Caki2 (cell line): ENCODE measurements at regions not wholly inside any gene's neighbourhood (a gene's known extent, or its start where the extent isn't known, plus 50 kb on each side); places are given as distances from the start of the nearest gene placed in this dataset.
"Not testable (repeated sequence)": the region's sequence is repeated elsewhere in the genome, so short reads cannot be mapped to it uniquely, and the experiment has no call there.

Experiments used
- DNase-seq: peaks from one replicate; pipeline ENCODE4 v3.0.0-alpha.2; 2015; ENCODE audit warnings: low read depth
- in situ Hi-C: cut with HindIII; loops from 2 replicates; pipeline ENCODE4 v1.10.0; 2016; ENCODE audit warnings: low sequenced_read_pairs, low pct_unique_long_range_greater_than_20kb, mixed read lengths

DNA sequence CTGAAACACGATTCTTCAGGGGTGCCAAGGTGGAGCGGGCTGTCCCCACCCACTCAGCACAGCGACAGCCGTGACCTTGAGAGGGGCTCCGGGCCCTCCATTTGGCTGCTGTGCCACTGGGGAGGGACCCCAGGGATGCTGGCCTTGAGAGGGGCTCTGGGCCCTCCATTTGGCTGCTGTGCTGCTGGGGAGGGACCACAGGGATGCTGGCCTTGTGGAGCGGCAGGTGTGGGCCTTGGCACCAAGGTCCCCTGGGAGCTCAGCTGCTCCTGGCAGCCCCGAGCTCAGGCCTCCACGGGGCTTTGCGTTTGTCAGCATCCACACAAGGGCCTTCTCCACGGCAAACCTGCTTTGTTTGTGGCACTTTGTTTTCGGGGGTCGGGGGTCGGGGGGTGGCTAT lies 137.6 kb upstream of the LPCAT1 start:
- no peak for DNase-seq
- in situ Hi-C loops = no loop called here

DNA sequence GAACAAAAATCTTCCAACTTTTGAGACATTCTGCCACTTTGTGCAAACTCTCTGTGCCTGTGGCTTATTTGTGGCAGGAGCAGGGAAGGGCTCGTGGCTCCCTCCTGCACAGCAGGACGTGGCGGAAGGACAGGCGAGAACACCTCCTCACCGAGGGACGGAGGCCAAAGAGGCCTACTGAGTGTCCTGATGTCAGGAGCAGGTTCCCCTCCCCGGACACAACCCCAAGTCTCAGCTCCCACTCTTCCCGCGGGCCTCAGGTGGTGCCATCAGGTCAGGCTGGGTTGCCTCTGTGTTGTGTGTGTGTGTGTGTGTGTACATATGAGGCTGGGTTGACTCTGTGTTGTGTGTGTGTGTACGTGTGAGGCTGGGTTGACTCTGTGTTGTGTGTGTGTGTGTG lies 136.8 kb upstream of the LPCAT1 start:
- in situ Hi-C loops = no loop called here
- DNase-seq = no peak

DNA sequence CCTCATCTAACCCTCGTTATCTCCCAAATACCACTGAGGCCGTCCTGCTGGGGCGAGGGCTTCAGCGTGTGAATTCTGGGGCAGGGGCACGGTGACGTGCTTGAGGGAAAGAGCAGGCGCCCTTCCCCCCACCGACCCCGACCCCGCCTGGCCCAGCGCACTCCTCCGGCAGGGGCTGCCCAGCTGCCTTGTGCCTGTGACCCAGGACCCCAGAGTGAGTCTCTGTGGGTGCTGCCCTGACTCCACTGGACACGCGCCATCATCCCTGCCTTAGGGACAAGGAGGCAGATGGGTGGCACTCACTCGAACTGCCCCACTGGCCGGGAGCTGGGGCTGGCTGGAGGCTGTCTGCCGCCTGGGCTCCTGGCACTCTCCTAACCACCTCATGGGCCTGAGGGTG lies 136.2 kb upstream of the LPCAT1 start:
- no peak for DNase-seq
- in situ Hi-C loops = no loop called here

DNA sequence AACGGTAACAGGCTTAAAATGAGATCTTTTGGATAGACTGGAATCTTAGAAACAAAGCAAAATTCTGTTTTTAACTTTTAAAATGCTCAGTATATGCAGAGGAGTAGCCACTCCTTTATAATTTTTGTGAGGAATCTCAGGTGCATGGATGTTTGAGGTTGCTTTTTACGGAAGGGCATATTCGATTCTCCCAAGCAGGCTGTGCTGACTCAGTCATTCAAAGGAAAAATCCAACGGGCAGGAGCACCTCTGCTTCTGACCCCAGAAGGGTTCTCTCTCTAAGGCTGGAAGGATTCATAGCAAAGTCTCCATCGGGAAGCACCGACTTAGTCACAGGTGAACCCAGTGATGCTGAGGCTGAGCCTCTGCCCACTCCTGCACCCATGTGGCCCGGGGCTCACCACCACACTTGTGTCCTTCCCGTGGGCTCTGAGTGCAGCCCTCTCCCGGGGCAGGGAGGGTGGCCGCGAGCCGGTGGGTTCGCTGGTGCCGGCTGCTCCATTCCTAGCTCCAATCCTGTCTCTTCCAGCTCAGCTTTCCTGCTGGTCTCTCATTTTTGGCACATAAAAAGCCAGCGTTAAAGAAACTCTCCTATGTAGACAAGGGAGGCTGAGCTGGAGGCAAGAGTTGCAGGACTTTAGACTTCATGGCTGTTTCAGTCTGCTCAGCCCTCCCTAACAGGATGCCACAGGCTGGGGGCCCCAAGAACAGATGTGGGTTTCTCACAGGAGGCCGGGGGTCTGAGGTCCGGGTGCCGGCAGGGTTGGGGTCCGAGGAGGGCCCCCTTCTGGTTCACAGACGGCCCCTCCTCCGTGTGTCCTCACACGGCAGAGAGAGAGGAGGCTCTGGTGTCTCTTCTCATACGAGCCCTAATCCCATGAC lies 135.6 kb upstream of the LPCAT1 start:
- in situ Hi-C loops = no loop called here
- no peak for DNase-seq

DNA sequence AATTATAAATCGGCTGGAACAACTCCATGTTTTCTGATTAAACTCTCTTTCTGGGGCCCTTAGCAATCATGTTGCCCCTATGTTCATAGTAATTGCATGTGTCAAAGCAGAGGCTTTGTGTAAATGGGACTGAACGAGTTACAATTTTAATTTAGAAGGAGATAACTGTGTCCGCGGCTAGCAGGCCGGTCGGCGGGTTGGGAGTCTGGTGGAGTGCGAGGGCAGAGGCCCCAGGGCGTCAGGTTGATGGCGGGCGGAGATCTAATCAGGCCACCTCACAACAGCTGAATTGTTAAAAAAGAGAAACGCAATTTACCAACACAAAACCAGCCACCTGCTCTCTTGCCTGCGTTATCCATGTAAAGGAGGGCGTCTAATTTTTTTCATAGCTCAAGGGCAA lies 134.9 kb upstream of the LPCAT1 start:
- no peak for DNase-seq
- in situ Hi-C loops = no loop called here

DNA sequence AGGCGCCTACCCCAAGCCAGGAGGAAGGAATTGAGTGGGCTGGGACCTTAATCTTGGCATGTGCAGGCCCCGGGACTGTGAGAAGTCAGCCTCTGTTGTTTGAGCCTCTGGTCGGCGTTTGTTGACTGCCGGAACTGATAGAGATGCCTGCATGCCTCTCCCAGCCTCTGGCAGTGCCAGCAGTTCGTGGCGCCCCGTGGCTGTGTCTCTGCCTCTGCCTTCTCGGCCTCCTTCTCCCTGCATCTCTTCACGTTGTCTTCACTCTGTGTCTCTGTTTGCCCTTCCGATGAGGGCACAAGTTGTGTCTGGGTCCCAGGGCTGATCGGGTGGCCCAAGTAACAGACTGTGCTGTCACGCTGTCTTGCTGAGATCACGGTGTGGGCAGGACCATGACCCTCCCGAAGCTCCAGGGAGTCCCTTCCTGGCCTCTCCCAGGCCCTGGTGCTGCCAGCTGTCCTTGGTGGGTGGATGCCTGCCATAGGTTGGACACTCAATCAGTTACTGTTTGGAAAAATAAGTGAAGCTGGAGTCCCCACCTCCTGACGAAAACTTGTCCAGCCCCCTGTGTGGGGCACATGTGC lies 133.5 kb upstream of the LPCAT1 start:
- in situ Hi-C loops = no loop called here
- DNase-seq = no peak

DNA sequence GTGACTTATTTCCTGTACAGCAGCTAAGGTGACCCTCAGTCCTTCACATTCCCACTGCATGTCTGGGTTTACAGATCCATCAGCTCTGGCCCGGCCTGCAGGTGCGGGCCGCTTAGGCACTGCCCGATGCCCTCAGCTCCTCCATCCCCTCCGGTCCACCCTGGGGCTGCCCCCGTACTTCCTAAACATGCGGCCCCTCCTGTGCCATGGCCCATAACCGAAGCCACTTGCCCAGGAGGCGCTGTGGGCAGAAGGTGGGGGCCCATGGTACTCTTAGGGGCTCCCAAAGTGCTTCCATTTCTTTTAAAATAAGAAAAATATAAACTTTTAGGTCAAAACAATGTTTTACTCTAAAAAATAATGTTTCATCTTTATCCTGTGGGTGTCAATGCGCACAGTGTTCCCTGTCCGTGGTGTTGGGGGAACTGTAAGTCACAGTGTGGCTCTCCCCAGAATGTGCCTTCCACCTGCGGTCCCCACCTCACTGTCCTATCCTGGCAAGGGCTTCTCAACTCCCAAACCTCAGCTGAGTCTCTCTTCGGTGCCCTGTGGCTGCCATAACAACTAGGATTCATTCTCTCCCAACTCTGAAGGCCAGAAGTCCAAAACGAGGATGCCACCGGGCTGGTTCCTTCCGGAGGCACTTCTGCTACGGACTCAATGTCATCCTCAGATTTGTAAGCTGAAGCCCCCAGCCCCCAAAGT lies 132.7 kb upstream of the LPCAT1 start:
- in situ Hi-C loops = no loop called here

DNA sequence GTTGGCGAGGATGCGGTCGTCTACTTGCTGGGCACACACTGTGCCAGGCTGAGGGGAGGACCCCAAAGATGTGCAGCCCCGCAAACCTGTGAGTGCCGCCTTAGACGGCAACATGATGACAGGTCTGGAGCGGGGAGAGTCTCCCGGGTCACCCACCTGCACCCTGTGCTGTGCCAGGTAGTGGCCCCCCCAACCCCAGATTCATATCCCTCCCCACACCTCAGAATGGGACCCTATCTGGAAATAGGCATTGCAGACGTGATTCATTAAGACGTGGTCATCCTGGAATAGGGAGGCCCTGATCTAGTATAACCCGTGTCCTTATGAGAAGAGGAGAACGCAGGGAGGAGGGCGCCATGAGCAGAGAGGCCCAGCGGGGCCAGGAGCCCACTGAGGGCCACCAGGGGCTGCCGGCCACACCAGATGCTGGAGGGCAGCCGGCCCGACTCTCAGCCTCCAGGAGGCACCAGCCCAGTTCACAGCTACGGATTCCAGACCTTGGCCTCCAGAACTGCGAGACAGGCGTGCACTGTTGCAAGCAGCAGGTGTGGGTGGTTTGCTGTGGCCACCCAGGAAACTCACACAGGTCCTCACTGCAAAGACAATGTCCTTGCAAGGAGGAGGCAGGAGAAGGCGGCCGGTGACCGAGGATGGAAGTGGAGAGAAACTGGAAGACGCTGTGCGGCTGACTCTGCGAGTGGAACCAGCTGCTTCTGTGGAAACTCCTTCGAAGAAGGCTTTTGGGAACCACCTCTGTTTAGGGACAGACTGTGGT lies 131.9 kb upstream of the LPCAT1 start:
- DNase-seq = no peak
- in situ Hi-C loops = no loop called here

More for the DNA sequence above, 132.7 kb upstream of the LPCAT1 start:
- no peak for DNase-seq

DNA sequence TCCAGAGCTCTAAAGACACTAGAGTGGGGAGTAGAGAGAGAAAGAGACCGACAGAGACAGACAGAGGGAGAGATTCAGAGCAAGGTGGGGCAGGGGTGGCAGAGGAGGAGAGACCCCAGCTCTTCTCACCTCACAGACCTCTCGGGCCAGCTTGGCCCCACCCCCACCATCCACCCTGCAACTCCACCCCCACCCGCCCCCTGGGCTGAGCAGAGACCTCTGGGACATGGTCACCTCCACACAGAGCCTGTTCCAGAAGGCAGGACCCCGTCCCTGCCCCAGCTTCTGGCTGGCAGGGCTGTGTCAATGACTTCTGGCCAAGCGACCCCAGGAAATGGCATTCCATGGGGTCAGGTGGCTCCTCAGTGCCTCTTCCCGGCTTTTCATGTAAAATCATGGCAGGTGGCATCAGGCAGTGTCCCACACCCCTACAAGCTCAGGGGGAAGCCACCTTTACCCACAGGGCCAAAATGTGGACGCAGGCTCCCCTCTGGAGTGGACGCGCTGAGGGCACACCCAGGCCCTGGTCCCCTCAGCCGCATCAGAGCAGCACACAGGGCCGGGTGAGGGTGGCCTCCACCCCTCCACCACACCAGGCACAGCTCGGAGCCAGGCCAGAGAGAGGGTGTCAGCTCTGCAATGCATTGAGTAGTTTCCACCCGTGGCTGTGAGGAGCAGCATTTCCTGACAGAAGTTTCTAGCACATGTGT lies 131.2 kb upstream of the LPCAT1 start:
- DNase-seq = no peak
- in situ Hi-C loops = no loop called here

DNA sequence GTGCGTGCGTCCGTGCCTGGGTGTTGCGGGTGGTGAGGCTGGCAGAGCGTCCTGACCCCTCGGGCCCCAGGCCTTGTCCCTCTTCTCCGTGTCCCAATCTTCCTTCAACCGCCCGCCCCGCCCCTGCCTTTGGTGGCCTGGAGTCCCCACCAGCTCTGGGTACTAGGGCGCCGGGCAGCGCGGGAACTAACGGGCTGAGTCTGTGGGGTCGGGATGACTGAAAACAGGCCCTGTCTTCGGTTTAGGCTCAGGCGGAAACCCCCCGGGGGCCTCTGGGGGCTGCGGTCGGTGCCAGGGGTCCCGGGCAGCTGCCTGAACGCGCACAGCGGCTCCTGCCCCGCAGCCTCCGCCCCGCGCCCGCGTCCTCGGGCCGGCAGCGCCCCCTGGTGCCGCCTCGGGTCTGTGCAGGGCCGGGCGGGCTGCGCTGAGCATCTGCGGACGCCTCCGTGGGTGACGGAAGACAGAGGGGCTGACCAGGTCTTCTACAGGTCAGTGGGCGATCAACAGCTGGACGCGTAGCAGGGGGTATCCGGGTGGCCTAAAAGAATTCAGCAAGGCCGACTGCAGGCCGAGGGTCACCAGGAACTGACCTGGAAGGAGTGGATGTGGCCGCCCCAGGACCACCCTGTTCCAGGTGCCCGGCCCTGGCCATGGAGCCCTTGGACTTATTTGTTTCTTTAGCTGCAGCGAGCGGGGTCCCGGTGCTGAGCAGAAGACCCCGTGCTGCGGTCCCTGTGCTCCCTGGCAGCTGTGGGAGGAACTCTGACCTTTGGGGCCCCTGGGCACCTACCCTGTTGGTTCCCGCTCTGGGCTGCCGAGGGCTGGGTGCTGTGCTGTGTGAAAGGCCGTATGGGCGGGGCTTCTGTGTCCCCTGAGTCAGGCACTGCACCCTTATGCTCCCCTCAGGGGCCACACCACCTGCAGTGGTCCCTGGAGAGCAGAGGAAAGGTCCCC lies 130.2 kb upstream of the LPCAT1 start:
- in situ Hi-C loops, DNase-seq: not testable (repeated sequence)

DNA sequence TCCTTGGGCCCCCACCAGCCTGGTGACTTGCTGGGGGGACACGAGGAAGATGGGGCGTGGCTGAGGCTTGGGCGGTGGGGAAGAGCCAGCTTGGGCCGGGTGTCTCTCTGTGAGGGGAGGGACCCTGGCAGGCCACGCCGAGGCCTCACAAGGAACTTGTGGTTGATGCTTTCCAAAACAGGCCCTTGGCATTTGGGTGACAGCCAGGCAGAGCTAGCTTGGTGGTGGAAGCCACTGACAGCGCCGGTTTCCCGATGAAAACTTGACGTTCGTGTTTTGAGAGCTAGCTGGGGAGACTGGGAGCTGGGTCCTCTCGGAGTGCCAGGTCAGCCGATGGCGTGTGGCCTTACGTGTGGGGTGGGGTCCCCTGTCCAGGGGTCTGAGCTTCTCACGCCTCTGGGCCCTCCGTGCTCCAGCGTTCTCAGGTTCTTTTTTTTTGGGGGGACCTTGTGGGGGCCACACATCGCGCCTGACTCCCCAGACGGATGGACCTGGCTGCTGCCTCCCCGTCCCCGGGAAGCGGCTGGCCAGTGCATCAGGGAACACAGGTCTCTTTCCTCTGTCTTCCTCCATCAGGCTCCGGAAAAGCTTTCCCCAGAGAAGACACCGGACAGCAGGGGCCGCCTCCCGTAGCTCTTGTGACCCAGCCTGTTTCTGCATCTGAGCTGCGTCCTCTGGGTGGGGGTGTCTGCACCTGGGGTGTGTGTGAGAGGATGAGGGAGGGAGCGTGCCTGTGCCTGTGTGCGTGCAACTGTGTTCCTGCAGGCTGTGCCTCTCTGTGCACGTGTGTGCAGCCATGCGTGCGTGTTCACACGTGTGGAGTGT lies 129.3 kb upstream of the LPCAT1 start:
- DNase-seq = no peak
- in situ Hi-C loops = no loop called here

DNA sequence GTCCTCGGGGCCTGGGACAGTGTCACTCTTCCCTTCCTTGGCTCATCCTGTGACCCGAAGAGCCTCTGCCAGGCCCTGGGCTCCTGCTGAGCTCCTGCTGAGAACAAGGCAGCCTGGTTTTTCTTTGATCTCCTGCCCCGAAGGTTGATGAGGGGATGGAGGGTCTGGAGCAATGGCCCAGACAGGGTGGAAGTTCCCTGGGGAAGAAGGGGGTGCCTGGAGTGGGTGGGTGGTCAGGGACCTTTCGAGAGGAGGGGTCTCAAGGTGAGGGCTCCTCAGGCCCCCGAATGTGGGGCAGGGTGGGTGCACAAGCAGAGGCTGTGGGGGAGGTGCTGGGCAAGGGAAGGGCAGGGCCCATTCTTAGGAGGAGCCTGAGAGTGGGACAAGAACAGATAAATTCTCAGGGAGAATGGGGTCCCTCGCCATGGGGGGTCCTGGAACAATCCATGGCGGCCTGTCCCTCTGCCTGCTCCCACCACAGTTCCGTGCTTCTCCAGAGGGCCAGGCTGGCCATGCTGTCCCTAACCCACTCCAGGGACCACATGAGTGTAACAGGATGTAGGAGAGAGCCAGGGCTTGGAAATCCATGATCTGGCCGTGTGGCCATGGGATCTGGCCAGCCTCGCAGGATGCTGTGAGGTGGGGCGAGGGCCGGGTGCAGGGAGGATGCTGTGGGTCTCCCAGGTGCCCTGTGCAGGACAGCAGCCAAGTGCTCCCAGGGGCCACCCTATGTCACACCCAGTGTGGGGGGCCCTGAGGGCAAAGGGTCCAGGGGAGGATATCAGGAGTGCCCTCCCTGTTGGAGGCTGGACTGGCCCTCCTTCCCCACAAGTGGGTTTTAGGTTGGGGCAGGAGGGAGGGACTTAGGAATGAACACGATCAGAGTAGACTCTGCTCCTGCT lies 128.5 kb upstream of the LPCAT1 start:
- no peak for DNase-seq
- in situ Hi-C loops = no loop called here

DNA sequence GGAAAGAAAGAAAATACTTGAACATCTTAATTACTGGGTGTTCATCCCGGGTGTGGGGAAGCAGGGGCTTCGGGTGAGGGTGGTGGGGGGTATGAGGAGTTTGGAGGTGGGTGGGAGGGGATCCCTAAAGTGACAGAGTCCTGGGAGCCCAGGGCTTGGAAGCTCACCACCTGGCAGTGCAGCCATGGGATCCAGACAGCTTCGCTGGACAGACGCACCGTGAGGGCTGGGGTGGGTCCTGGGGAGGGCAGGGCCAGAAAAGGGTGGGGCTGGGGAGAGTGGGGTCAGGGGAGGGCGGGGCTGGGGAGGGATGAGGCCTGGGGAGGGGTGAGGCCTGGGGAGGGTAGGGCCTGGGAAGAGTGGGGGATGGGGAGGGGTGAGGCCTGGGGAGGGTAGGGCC lies 127.5 kb upstream of the LPCAT1 start:
- in situ Hi-C loops = no loop called here
- no peak for DNase-seq

DNA sequence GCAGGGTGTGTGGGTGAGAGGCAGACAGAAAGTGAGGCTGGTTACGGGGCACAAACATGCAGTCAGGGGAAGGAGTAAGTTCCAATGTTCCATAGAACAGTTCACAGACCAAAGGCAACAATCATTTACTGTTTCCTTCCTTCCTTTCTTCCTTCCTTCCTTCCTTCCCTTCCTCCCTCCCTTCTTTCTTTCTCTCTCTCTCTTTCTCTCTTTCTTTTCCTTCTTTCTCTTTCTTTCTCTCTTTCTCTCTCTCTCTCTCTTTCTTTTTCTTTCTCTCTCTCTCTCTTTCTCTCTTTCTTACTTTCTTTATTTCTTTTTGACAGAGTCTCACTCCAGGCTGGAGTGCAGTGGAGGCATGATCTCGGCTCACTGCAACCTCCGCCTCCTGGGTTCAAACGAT lies 125.8 kb upstream of the LPCAT1 start:
- DNase-seq = no peak
- in situ Hi-C loops = no loop called here

DNA sequence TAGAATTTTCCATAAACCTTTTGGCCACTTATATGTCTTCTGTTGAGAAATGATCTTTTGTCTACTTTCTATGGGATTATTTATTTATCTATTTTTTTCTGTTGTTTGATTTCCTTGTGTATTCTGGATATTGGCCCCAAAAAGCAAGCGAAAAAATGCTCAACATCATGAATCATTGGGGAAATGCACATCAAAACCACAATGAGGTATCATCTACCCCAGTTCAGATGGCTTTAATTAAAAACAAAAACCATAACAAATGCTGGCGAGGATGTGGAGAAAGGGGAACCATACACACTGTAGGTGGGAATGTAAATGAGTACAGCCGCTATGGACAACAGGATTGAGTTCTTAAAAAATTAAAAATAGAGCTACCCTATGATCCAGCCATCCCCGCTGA lies 125.0 kb upstream of the LPCAT1 start:
- DNase-seq = no peak
- in situ Hi-C loops = no loop called here
